NCI-H82 treated with DMSO at 0.1 percent for 48 hours (cell line): ENCODE measurements at regions not wholly inside any gene's neighbourhood (a gene's known extent, or its start where the extent isn't known, plus 50 kb on each side); places are given as distances from the start of the nearest gene placed in this dataset.

Experiments used
- DNase-seq: peaks from one replicate; lab custom pipeline; 2025; ENCODE audit not compliant: unreplicated experiment; lab: John Stamatoyannopoulos, UW

DNA sequence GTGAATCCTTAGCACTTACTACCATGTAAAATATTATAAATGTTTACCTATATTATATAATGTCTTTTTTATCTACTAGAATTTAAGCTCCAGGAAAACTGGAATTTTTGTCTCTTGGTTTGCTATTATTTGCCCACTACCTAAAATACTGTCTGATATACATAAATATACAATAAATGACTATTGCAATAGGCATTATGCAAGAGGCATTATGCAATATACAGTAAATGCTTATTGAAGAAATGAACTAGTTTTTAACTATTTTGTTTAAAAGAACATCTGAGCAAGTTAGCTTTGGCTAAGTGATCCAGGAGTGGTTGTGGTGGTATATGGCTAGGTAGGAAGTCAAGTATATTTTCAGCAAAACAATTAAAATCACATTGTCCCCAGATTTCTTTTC, 640.2 kb upstream of the PKN2 start:
- no peak for DNase-seq

GRCh38 chr1:88052167-88052566, 631.9 kb upstream of the PKN2 start:
- DNase-seq: no peak

- DNase-seq: no peak
Measured at GRCh38 chr1:88053065-88053464, 631.0 kb upstream of the PKN2 start.

- no peak for DNase-seq
Measured at GRCh38 chr1:88056881-88057280, 627.2 kb upstream of the PKN2 start.

- DNase-seq: no peak
Measured at GRCh38 chr1:88058205-88058604, 625.9 kb upstream of the PKN2 start.

DNA sequence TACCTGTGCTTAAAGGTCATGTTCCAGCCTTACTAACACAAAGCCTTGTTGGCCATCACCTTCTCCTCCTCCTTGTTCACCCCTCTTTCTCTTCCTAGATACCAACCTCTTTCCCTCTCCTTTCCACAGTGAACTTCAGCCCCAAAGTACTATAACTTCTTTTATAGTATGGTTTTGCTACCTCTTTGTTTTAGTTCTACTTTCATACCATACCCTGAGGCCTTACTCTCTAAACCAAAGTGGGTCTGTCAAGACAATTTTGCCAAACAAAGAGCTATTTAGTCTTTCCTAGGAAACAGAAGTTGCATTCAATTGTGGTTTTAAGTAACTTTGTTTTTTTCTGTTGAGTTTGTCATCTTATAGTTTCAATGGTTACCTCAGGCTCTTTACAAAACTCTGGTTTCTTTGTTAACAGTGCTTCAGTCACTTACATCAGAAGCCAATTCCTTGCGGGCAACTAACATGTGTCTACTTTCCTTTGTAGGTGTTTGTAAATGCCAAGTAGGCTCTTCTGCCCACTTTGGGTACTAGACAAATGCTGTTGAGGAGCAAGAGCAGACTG, 623.9 kb upstream of the PKN2 start:
- no peak for DNase-seq

- DNase-seq: no peak
Measured at GRCh38 chr1:88060750-88061491, 623.2 kb upstream of the PKN2 start.

GRCh38 chr1:88061492-88062177, 622.4 kb upstream of the PKN2 start:
- peak; percentile 63 for DNase-seq

- DNase-seq: no peak
Measured at GRCh38 chr1:88062650-88063153, 621.4 kb upstream of the PKN2 start.

- no peak for DNase-seq
Measured at GRCh38 chr1:88063605-88064004, 620.5 kb upstream of the PKN2 start.

GRCh38 chr1:88068407-88068960, 615.6 kb upstream of the PKN2 start:
- no peak for DNase-seq

GRCh38 chr1:88070956-88071355, 613.1 kb upstream of the PKN2 start:
- DNase-seq: no peak

DNA sequence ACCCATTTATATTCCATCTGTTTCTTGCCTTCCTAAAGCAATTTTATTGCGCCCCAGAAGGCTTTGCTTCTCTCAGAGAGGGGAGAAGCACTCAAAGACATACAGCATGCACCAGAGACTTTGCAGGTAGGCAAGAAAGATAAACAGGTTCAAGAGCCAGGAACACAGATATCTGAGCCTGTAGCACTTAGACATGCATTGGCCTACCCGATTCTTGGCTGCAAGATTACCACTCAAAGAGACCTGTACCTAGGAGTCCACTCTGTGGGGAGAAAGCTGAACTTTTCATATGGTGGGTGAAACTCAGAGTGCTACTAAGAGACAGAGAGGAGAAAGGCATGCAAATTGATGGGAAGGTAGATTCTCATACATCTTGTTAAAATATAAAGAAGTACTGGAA, 609.4 kb upstream of the PKN2 start:
- no peak for DNase-seq

GRCh38 chr1:88075813-88076212, 608.3 kb upstream of the PKN2 start:
- no peak for DNase-seq

DNA sequence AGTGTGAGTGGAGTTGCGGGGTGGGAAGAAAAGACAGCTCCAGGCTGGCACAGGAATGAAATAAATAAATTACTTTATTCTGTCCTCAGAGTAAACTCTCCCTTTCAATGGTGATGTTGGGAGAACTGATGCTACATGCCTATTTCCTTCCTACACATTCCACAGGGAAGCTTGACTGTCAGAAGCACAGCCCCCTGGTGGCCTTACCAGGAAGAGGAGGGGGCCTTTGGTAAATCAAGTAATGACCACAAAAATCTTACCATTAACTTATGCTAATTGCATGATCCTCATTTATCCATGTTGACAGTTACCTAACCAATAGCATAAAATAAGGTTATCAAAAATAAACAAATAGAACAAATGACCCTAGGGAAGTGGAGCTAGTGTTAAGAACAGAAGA, 605.0 kb upstream of the PKN2 start:
- peak; percentile 1 for DNase-seq

DNA sequence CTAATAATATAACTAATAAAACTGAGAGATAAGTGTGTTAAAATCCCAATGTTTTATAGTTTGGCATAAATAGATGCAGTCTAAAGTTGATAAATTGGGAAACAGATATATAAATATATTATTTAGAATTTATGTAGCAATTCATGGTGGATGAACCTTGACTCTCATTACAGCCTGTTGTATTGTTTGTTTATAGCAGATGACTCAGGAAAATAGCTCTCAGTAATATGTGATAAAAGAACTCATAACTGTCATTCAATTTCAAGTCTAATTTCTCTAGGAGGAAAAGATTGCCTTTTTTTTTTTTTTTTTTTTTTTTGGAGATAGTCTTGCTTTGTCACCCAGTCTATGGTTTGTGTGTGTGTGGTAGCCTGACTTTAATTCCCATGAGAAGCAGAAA, 603.2 kb upstream of the PKN2 start:
- DNase-seq: no peak

DNA sequence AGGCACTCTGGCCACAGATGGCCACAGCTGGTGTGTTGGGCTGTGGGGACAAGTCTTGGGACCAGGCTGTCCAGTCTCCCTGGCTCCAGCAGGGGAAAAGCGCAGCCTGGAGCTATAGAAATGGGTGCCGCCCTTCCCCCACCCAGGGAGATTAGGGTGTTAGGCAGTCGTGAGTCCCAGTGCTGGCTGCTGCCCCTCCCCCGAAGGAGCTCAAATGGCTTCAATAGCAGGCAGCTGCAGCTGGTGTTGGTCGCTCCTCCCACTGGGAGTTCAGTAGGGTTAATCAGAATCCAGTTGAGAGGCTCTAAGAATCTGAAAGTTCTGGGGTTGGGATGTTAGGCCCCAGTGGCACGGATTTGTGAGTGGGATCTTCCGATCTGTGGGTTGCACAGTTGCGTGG, 595.6 kb upstream of the PKN2 start:
- DNase-seq: peak; percentile 23

DNA sequence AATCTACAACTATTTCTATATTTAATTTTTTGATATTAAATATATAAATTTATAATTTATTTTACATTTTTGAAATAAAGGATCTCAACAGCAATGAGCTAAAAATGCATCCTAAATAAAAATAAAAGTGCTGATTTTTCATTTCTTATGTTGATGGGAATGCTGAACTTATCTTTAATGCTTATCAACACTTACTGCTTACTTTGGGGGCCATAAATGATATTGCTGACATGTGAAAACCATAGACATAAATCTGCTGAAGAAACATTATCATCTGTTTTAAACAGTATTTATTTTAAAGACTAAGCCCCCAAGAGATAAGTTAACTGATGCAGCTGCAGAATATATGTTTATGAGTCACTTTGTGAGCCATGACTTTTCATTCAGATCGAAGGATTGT, 594.1 kb upstream of the PKN2 start:
- no peak for DNase-seq

GRCh38 chr1:88098881-88099280, 585.2 kb upstream of the PKN2 start:
- no peak for DNase-seq

- DNase-seq: no peak
Measured at GRCh38 chr1:88101041-88101440, 583.0 kb upstream of the PKN2 start.

GRCh38 chr1:88104236-88104635, 579.8 kb upstream of the PKN2 start:
- DNase-seq: no peak

DNA sequence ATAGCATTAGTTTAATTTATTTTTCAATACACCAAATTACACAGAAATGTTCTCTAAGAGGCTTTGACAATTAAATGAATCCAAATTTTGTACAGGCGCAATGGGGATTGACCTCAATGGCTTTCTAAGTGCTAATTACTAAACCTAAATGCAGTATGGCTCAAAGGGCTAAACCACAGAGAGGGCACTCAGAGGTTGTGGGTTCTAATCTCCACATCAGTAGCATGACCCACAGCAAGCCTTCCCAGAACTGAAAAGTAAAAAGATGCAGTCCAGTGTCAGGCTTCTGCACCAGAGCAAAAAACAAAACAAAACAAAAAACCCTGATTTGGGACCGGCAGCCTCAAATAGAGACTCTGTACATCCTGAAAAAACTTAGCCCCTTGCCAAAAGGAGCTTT, 579.2 kb upstream of the PKN2 start:
- DNase-seq: no peak
